Panc1 (cell line): ENCODE measurements at regions not wholly inside any gene's neighbourhood (a gene's known extent, or its start where the extent isn't known, plus 50 kb on each side); places are given as distances from the start of the nearest gene placed in this dataset.
"Not testable (repeated sequence)": the region's sequence is repeated elsewhere in the genome, so short reads cannot be mapped to it uniquely, and the experiment has no call there.

ENCODE experiments used
- ATAC-seq: fragments of 200-7000 bp; cut with Tn5 transposase; 2 replicates; pipeline ENCODE4 v1.9.1; 2020; ENCODE audit warnings: mild to moderate bottlenecking, moderate library complexity
- BruUV-seq: library from RNA; stranded (reverse); fragments of 400-500 nt; replicated peaks from 2 replicates; lab custom pipeline; 2021; lab: Mats Ljungman, UMichigan
- CTCF ChIA-PET: fragments of 300-600 bp; sonication (Branson Sonifier 250); formaldehyde crosslinking; loops from one replicate; lab custom pipeline; 2022; ENCODE audit warnings: antibody characterized with exemption; lab: Charles Lee
- POLR2A ChIA-PET: fragments of 300-600 bp; sonication (Branson Sonifier 250); formaldehyde crosslinking; loops from one replicate; lab custom pipeline; 2022; ENCODE audit warnings: antibody characterized with exemption; lab: Charles Lee
- DNase-seq: peaks from one replicate; pipeline ENCODE4 v3.0.0-alpha.2; 2010; ENCODE audit warnings: low read depth, low spot score
- H3K27ac ChIP-seq: 2 replicates; pipeline ENCODE4 v1.5.1; 2011; ENCODE audit warnings: mild to moderate bottlenecking, low read length, inconsistent platforms
- H3K27me3 ChIP-seq: fragments of 200-500 bp; sonication (Bioruptor generic); 2 replicates; pipeline ENCODE4 v1.6.0; 2014; ENCODE audit warnings: low read length, inconsistent platforms; ENCODE audit not compliant: control insufficient read depth, insufficient read depth
- H3K36me3 ChIP-seq: fragments of 200-500 bp; sonication (Bioruptor generic); 2 replicates; pipeline ENCODE4 v1.5.1; 2014; ENCODE audit warnings: inconsistent platforms, mild to moderate bottlenecking, low read length, moderate library complexity; ENCODE audit not compliant: control insufficient read depth, insufficient read depth
- H3K4me1 ChIP-seq: 2 replicates; pipeline ENCODE4 v1.5.1; 2011; ENCODE audit warnings: inconsistent platforms, mild to moderate bottlenecking, low read length, moderate library complexity; ENCODE audit not compliant: control insufficient read depth, insufficient read depth
- H3K4me3 ChIP-seq, 2 experiments: 2 replicates each; pipeline ENCODE4 v1.5.1; 2011 to 2012; ENCODE audit warnings: low read depth in 2 of 2, low read length in 2 of 2, mild to moderate bottlenecking in 2 of 2, inconsistent platforms in 1 of 2, moderate library complexity in 1 of 2
- H3K9me3 ChIP-seq: fragments of 200-500 bp; sonication (Bioruptor generic); 2 replicates; pipeline ENCODE4 v1.5.1; 2014; ENCODE audit warnings: low read depth, mild to moderate bottlenecking, inconsistent platforms, low read length, moderate library complexity; ENCODE audit not compliant: control insufficient read depth, insufficient read depth
- CTCF ChIP-seq: fragments of 450-650 bp; IDR thresholded peaks from 2 replicates; pipeline ENCODE4 v1.5.1; 2017; ENCODE audit warnings: mild to moderate bottlenecking
- POLR2AphosphoS5 ChIP-seq: IDR thresholded peaks from 2 replicates; pipeline ENCODE4 v1.6.1; 2012; ENCODE audit warnings: mild to moderate bottlenecking, low read depth, low read length, moderate library complexity
- REST ChIP-seq, 2 experiments: IDR thresholded peaks; 2 replicates each; pipeline ENCODE4 v1.6.1; 2011 to 2012; ENCODE audit warnings: low read depth in 2 of 2, control low read depth in 1 of 2, low read length in 1 of 2, mild to moderate bottlenecking in 1 of 2, moderate library complexity in 1 of 2; ENCODE audit not compliant: insufficient read depth in 1 of 2
- SIN3A ChIP-seq: IDR thresholded peaks from 2 replicates; pipeline ENCODE4 v1.6.1; 2012; ENCODE audit warnings: low read depth, mild to moderate bottlenecking, low read length, moderate library complexity, borderline replicate concordance; ENCODE audit not compliant: insufficient read depth
- TCF7L2 ChIP-seq: IDR thresholded peaks from 2 replicates; pipeline ENCODE4 v1.6.1; 2011; ENCODE audit warnings: mild to moderate bottlenecking, low read depth, low read length, inconsistent platforms
- in situ Hi-C: cut with HindIII; loops from 2 replicates; pipeline ENCODE4 v1.10.0; 2016; ENCODE audit warnings: low sequenced_read_pairs, low pct_unique_long_range_greater_than_20kb
- intact Hi-C: fragments of 100-400 bp; cut with micrococcal nuclease; formaldehyde crosslinking; loops from one replicate; pipeline ENCODE4 v1.10.0; 2022; ENCODE audit not compliant: unreplicated experiment

GRCh38 chr7:149681274-149681673, 92.1 kb downstream of the ZNF467 start:
- Histone ChIP-seq H3K9me3 (peaks cover 4% of the 10 kb centered on the region; the same call in 1 of the 2 replicates), H3K4me1 (no peaks in the 10 kb centered on the region), H3K27ac (no peak overlapping the region), H3K36me3 (no peaks in the 10 kb centered on the region), H3K4me3 (no peak overlapping the region), H3K27me3 (no peaks in the 10 kb centered on the region)
- ChIA-PET POLR2A (no interaction called here), CTCF (no interaction called here)
- BruUV-seq = no TSS peak
- ATAC-seq (no peak), DNase-seq (no peak)
- intact Hi-C loops (no loop called here), in situ Hi-C loops (no loop called here)
- no peak for TF ChIP-seq TCF7L2

- TF ChIP-seq SIN3A = no peak
- no peak for TF ChIP-seq CTCF
- no peak for TF ChIP-seq POLR2AphosphoS5
- no peak for TF ChIP-seq TCF7L2
- TF ChIP-seq REST (IDR thresholded peaks at IDR 0.05; ENCODE audit: insufficient read depth in 1 of 2, low read depth in 2 of 2, low read length in 1 of 2) = no peak
- ATAC-seq = no peak
These were observed 92.9 kb downstream of the ZNF467 start for GRCh38 chr7:149680331-149681025.

GRCh38 chr7:149674728-149675385, 98.5 kb downstream of the ZNF467 start:
- in situ Hi-C loops, intact Hi-C loops: not testable (repeated sequence)

More at GRCh38 chr7:149680331-149681025, 92.9 kb downstream of the ZNF467 start:
- H3K4me3 ChIP-seq = no peak overlapping the region
- no peaks in the 10 kb centered on the region for H3K36me3 ChIP-seq
- BruUV-seq = no TSS peak
- POLR2A ChIA-PET = no interaction called here
- in situ Hi-C loops (no loop called here), intact Hi-C loops (no loop called here)
- H3K27me3 ChIP-seq = no peaks in the 10 kb centered on the region
- no peaks in the 10 kb centered on the region for H3K4me1 ChIP-seq
- no peak overlapping the region for H3K27ac ChIP-seq
- no peak for DNase-seq
- H3K9me3 ChIP-seq = peaks cover 4% of the 10 kb centered on the region; the same call in 1 of the 2 replicates
- CTCF ChIA-PET = no interaction called here

More at GRCh38 chr7:149674728-149675385, 98.5 kb downstream of the ZNF467 start:
- H3K9me3 ChIP-seq, H3K4me3 ChIP-seq, CTCF ChIA-PET, POLR2A ChIA-PET, H3K27ac ChIP-seq, ATAC-seq, H3K27me3 ChIP-seq, BruUV-seq, DNase-seq, H3K4me1 ChIP-seq, H3K36me3 ChIP-seq: not testable (repeated sequence)
